C4-2B (cell line): ENCODE measurements at regions not wholly inside any gene's neighbourhood (a gene's known extent, or its start where the extent isn't known, plus 50 kb on each side); places are given as distances from the start of the nearest gene placed in this dataset.

Experiments
- ZFX ChIP-seq: fragments of 450-650 bp; IDR thresholded peaks from 2 replicates; pipeline ENCODE4 v1.6.1; 2017
- TF ChIP-seq, protein P1 (sequence below): fragments of 450-650 bp; conservative IDR thresholded peaks from 2 replicates; pipeline ENCODE4 v1.5.1; 2017; ENCODE audit warnings: mild to moderate bottlenecking

DNA sequence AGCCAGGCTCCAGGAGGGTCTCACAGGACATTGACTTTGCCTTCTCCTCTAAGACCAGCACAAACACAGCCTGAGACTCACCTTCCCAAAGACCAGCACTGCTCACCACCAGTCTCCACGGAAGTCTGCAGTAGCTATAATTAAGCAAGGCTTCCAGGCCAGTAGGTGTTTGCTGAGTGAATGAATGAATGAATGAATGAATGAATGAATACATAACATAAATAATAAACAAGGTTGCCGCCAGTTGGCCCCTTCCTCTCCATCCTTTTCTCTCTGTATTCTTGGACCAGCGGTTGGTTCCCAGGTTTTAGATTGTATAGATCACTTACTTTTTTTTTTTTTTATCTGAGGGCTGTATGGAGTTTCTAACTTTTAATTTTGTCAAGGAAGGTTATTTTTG, 222.4 kb upstream of the ID2 start:
- TF ChIP-seq, protein P1, sequence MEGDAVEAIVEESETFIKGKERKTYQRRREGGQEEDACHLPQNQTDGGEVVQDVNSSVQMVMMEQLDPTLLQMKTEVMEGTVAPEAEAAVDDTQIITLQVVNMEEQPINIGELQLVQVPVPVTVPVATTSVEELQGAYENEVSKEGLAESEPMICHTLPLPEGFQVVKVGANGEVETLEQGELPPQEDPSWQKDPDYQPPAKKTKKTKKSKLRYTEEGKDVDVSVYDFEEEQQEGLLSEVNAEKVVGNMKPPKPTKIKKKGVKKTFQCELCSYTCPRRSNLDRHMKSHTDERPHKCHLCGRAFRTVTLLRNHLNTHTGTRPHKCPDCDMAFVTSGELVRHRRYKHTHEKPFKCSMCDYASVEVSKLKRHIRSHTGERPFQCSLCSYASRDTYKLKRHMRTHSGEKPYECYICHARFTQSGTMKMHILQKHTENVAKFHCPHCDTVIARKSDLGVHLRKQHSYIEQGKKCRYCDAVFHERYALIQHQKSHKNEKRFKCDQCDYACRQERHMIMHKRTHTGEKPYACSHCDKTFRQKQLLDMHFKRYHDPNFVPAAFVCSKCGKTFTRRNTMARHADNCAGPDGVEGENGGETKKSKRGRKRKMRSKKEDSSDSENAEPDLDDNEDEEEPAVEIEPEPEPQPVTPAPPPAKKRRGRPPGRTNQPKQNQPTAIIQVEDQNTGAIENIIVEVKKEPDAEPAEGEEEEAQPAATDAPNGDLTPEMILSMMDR: no peak
- no peak for TF ChIP-seq ZFX
